Left colon (tissue), 2 donors: ENCODE measurements at regions not wholly inside any gene's neighbourhood (a gene's known extent, or its start where the extent isn't known, plus 50 kb on each side); places are given as distances from the start of the nearest gene placed in this dataset.

ENCODE experiments used
- ATAC-seq: fragments of 200-7000 bp; cut with Tn5 transposase; one replicate; pipeline ENCODE4 v1.9.1; 2020; ENCODE audit warnings: mild to moderate bottlenecking, moderate library complexity
- DNase-seq, 2 donors: peaks; one replicate each; pipeline ENCODE4 v3.0.0-alpha.2; 2020
- intact Hi-C, 2 donors: fragments of 100-400 bp; cut with DNase I in 1 of 2; cut with micrococcal nuclease in 1 of 2; formaldehyde crosslinking; loops; one replicate each; pipeline versions ENCODE4 v1.11.2 to v1.14.0; 2022; cut with DNase I, micrococcal nuclease
- donor health status: DM: no; HTN: no; CAD: no.
- donor health status: DM: yes; HTN: yes; CAD: no.

DNA sequence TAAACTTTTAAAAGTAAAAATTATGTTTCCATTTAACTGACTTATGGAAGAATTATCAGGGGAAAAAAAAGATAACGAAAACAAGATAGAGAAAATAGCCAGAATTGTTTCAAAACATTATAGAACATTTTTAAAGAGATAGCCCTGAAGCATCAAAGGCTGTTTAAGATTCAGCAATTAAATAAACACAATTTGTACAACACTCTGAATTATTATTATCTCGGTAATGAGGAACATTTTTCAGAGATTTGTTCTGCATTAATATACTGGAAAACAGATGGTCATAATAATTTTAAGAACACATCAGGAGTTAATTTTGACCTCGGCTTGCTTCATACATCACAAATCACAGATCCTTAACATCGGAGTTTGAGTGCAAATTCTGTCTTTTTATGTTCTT, 643.8 kb downstream of the SORCS1 start:
- ATAC-seq (no peak), DNase-seq (no peak)
- intact Hi-C loops, result no loop called here

DNA sequence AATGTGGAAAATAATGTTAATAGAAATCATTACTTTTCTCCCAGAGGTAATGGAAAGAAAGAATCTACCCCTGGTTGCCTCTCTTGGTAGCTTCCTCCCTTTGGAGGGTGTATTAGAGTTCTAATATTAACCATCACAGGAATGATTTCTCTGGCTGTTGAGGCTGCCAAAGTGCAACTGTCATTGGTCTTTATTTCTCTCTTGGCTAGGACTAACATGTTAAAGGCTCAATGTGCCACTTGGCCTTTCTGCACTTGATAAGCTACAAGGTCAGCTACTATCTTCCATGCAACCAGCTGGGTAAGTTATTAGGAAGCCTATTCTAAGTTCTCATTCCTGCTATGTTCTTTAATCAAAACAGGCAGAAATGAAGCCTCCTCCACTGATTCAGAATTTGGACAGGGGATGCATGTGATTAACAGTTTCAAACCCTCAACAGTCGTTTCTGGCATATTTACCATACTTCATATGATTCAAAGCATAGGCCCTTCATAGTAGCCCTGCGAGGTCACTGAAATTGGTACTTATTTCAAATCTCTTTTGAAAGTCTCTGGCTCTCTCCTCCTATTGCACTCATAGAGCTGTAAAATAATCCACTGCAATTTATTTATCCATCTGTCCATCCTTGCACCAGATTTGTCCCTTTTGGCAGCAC, 645.0 kb downstream of the SORCS1 start:
- DNase-seq (no peak), ATAC-seq (no peak)
- intact Hi-C loops, result no loop called here

DNA sequence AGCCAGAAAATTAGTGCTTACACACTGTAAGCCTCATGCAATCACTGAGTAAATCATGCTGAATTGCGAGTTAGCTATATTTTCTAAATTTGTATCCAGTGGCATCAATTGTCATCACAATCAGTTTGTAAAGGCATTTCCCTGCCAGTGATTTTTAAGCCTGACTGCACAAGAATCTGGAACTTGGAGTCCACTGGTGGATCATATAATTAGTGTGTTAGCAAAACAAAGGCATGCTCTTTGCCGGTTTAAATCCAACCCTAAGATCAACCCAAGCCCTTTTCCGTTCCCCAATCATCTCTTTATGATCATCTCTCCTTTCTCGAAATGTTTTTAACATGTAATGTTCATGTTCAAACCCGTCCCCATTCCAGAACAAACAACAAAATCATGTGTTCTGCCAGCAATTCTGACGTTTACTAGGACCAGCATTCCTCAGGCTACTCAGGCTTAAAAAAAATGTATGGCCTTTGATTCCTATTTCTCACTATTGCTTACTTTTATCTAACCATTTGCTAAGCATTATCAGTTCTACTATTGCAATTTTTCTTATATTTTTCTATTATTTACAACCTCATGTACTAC, 649.2 kb downstream of the SORCS1 start:
- no peak for ATAC-seq
- intact Hi-C loops, result no loop called here
- DNase-seq, result no peak

DNA sequence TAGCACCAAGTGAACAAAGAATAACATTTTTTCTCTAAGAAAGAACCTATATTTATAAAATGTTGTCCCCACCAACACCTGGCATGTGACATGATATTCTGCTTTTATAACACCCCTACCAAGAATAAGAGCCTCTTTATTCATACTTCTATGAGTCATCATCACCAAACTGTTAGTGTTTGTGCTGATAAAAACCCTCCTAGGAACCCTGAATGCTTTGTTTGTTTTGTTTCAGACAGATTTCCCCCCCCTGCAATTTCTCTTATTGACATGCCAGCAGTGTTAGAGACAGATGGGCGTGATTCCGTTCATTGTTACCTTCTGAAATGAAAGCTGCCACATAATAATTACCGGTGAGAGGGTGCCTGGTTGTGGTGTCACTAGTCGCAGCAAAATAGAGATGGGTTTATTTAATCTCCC, 651.1 kb downstream of the SORCS1 start:
- DNase-seq (no peak), ATAC-seq (no peak)
- intact Hi-C loops, result no loop called here

DNA sequence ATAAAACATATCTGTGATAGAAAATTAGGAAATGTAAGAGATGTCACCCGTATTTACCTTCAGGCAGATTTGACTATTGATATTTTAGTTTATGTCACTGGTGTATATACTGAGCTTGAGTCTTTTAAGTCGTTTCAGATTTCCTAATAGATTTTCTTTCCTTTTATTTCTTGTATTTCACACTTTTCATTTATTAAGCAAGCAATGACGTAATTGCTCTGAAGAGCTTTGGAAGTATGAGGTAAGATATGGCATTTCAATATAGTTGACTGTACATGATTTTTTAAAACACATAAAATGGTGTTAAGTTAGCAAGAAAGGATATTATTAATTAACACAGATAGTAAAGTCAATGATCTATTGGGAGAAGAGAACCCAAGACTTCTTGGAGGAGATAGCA, 652.6 kb downstream of the SORCS1 start:
- intact Hi-C loops, result no loop called here
- ATAC-seq, result no peak
- DNase-seq, result no peak

DNA sequence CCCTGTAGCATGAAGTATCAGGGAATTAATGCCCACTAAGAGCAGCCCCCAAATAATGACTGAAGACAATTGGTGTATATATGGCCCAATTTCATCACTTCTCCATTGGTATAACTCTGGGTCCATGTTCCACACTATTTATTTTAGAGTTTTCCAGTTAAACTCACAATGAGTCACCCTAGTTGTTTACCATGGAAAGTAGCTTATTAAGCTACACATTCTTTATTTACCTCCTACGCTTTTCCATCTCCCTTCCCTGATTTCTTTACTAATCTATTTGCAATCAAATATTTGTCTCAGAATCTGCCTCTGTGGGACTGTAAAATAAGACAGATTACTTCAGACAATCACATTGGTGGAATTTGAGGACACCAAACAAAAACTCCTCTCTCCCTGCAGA, 655.6 kb downstream of the SORCS1 start:
- no peak for DNase-seq
- no peak for ATAC-seq
- intact Hi-C loops, result no loop called here

- ATAC-seq, result no peak
- intact Hi-C loops, result no loop called here
- DNase-seq, result no peak
These were observed 657.8 kb downstream of the SORCS1 start for GRCh38 chr10:106506526-106507283.

DNA sequence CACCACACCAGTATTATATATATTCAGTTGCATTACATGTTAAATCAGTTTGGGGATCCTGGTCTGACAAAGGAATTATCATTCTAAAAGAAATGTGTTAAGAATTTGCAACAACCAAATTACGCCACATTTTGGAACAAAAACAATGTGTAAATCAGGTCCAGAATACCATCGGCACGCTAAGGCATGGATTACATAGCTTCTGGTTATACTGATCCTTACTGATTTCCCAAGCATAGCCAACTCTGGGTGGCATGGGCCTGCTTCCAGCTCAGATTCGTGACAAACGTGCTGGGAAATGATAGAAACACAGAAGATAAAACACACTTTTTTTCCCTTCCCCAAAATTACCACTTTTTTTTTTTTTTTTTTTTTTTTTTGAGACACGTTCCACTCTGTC, 660.0 kb downstream of the SORCS1 start:
- ATAC-seq (no peak), DNase-seq (no peak)
- intact Hi-C loops, result no loop called here

DNA sequence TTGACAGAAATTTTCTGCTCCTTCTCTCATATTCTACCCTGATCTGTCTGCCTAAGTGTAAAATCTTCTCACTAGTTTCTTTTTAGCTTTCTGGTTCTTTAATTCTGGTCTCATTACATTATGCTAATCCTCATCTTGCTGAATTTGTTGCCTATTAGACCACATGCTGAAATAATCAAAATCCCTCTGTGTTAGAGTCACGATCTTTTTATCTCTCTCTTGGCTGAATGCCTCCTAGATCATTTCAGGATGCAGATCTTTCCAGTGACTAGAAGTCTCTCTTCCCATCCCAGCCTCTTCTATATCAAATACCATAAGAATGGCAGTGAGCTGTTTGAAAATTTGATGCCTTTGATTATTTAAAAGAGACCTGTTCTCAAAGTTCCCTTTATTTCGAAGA, 661.9 kb downstream of the SORCS1 start:
- no peak for ATAC-seq
- DNase-seq, result no peak
- intact Hi-C loops, result no loop called here

DNA sequence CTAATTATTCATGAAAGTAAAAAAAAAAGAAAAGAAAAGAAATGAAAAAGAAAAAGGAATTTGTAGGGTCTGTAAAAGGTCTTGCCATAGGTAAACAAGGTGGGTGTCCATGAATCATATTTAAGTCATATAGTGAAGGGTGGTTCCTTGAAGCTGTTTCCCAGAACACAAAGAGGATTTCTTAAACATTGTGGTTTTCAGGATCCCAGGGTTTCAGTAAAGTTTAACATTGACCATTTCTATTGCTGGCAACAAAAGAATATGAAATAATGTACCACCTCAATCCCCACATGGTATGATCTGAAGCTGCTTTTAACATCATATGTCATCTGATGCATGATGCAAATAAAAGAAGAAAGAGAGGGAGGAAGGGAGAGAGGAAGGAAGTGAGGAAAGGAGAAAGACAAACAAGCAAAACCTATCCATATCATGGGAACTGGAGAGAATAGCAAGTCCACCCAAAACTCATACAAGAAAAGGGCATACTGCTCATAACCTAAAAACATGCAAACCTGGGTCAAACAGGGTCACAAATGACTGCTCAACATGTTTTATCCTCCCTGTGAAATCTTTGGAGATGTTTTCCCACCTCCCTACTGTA, 663.5 kb downstream of the SORCS1 start:
- DNase-seq, result no peak
- ATAC-seq, result no peak
- intact Hi-C loops, result no loop called here

DNA sequence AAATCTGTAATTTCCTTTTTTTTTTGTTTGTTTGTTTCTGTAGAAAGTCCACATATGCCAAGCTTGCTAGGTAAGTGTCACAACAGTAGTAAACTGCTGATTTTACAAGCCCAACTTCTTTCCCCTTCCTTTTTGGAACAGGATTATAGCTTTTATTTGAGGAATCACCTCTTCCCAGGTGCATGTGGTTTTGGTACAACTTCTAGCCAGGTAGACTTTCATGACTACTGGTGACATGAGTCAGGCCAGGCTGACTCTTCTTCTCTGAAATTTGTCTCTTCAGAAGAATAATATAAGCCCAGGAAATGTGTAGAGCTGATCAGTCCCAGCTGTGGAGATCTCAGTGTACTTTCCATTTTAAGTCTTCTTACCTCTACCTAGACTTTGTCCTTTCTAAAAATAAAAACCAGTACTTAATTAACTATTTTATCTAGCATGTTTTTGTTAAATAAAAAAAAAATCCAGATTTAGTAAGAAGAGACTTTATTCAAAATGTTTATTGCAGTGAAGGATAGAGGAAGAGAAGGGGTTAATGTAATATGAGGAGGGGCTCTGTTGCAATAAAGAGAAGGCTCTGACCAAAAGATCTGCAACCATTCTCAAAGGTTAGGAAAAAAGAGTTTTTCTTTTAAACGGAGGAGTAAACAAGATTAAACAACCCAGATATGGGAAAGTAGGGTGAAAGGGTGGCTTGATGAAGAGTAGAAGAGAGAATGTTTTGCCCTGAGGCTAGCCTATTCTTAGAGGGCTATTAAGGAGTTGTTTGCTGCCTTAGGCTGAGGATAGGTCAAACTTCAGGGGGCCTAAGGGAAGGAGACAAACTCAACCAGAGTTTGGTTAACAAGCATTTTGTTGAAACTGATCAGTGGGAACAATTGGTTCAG, 664.2 kb downstream of the SORCS1 start:
- no peak for ATAC-seq

DNA sequence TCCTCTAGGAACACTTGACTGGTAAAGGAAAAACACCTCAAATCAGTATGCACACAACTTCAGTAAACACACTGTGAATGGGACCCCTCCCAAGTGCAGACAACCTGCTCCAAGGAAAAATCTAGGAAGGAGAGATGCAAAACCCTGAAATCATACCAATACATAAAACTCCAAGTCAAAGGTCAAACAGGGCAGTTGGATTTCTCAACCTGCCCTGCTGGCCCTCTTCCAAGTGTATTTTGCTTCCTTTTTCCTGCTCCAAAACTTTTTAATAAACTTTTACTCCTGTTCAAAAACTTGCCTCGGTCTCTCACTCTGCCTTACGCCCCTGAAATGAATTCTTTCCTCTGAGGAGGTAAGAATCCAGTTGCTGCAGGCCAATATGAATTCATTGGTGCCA, 665.1 kb downstream of the SORCS1 start:
- ATAC-seq (no peak), DNase-seq (no peak)
- intact Hi-C loops, result no loop called here

More for the DNA sequence above, 664.2 kb downstream of the SORCS1 start:
- no peak for DNase-seq
- intact Hi-C loops, result no loop called here

DNA sequence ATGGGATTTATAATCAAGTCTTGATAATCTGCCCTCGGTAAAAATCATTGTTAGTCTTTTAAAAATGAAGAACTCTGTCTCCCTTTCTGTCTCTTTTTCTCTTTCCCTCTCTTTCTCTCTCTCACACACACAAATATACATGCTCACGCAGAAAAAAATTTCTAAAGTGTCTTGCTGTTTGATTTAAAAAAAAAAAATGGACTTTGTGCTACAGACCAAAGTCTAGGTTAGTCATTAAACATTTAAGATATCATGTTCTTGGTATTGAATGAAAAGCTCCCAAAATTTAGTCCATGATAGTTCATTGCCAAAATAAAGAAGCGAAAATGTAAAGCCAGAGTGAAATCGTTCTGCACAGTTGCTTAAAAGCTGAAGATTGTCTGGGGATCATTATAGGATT, 665.8 kb downstream of the SORCS1 start:
- no peak for ATAC-seq
- DNase-seq, result no peak
- intact Hi-C loops, result no loop called here

- no peak for DNase-seq
- no peak for ATAC-seq
- intact Hi-C loops, result no loop called here
These were observed 668.6 kb downstream of the SORCS1 start for GRCh38 chr10:106495931-106496330.

DNA sequence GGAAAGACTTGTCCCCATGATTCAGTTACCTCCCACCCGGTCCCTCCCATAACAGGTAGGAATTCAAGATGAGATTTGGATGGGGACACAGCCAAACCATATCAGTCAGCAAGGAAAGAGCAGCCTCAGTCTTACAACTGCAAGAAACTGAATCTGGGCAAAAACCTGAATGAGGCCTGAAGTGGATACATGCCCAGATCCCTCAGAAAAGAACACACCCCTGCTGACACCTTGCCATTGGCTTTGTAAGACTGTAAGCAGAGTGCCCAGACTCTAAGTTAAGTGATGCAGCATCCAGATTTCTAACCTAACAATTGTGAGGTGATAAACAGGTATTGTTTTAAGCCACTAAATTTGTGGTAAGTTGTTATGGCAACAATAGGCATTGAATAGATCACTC, 670.8 kb downstream of the SORCS1 start:
- DNase-seq (no peak), ATAC-seq (no peak)
- intact Hi-C loops, result no loop called here

DNA sequence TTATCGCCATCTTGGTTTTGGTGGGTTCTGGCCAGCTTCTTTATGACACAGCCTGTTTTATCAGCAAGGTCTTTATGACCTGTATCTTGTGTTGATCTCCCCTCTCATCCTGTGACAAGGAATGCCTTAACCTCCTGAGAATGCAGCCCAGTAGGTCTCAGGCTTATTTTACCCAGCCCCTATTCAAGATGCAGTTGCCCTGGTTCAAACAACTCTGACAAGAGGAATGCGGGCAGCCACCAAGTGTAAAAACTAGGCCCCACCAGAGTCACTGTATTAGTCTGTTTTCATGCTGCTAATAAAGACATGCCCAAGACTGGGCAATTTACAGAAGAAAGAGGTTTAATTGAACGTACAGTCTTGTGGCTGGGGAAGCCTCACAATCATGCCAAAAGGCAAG, 671.3 kb downstream of the SORCS1 start:
- no peak for ATAC-seq
- no peak for DNase-seq

GRCh38 chr10:106487726-106488125, 676.8 kb downstream of the SORCS1 start:
- ATAC-seq, result no peak
- no peak for DNase-seq
- intact Hi-C loops, result no loop called here

More for the DNA sequence above, 671.3 kb downstream of the SORCS1 start:
- intact Hi-C loops, result no loop called here

GRCh38 chr10:106481598-106482275, 682.8 kb downstream of the SORCS1 start:
- intact Hi-C loops, result no loop called here
- ATAC-seq (no peak), DNase-seq (no peak)

- DNase-seq, result no peak
- no peak for ATAC-seq
- intact Hi-C loops, result no loop called here
These were observed 684.9 kb downstream of the SORCS1 start for GRCh38 chr10:106479636-106480035.
